GM12865 (cell line): ENCODE measurements at regions not wholly inside any gene's neighbourhood (a gene's known extent, or its start where the extent isn't known, plus 50 kb on each side); places are given as distances from the start of the nearest gene placed in this dataset.

Experiments
- DNase-seq: peaks from one replicate; pipeline ENCODE4 v3.0.0; 2010; ENCODE audit warnings: low read depth
- H3K4me3 ChIP-seq: 2 replicates; pipeline ENCODE4 v1.5.1; 2011; ENCODE audit warnings: mild to moderate bottlenecking, low read depth, low read length, control low read depth
- CTCF ChIP-seq: IDR thresholded peaks from 2 replicates; pipeline ENCODE4 v1.5.1; 2011; ENCODE audit warnings: low read length, control low read depth, low read depth, inconsistent platforms; ENCODE audit not compliant: insufficient read depth; ENCODE audit errors: missing control alignments

GRCh38 chr20:47993035-47993755 lies 207.9 kb upstream of the SULF2 start:
- no peak for TF ChIP-seq CTCF
- H3K4me3 ChIP-seq: no peak overlapping the region
- DNase-seq: no peak

- TF ChIP-seq CTCF: no peak
- DNase-seq: no peak
- H3K4me3 ChIP-seq: no peak overlapping the region
Measured at GRCh38 chr20:47991875-47992488, 206.7 kb upstream of the SULF2 start.

GRCh38 chr20:47990507-47991150 lies 205.3 kb upstream of the SULF2 start:
- no peak overlapping the region for H3K4me3 ChIP-seq
- TF ChIP-seq CTCF: no peak
- DNase-seq: no peak

- no peak overlapping the region for H3K4me3 ChIP-seq
- TF ChIP-seq CTCF: no peak
- DNase-seq: no peak
Measured at GRCh38 chr20:47989957-47990356, 204.7 kb upstream of the SULF2 start.

- DNase-seq: no peak
- TF ChIP-seq CTCF: no peak
- no peak overlapping the region for H3K4me3 ChIP-seq
Measured at GRCh38 chr20:47988676-47989075, 203.4 kb upstream of the SULF2 start.

- no peak for TF ChIP-seq CTCF
- DNase-seq: peak; percentile 12
- no peak overlapping the region for H3K4me3 ChIP-seq
Measured at GRCh38 chr20:47985092-47985850, 200.0 kb upstream of the SULF2 start.
